ENCODE measurements at regions not wholly inside any gene's neighbourhood (a gene's known extent, or its start where the extent isn't known, plus 50 kb on each side); places are given as distances from the start of the nearest gene placed in this dataset.

GRCh38 chr1:91608876-91609275, 108.2 kb downstream of the CDC7 start:
- H3K36me3 Mint-ChIP-seq (ENCODE audit: low read depth, unreplicated experiment) = peaks cover 3% of the 10 kb centered on the region
- no peak for DNase-seq (ENCODE audit: low spot score)
- H3K4me3 Mint-ChIP-seq (ENCODE audit: unreplicated experiment) = no peak overlapping the region
- no peaks in the 10 kb centered on the region for H3K9me3 Mint-ChIP-seq (ENCODE audit: unreplicated experiment)
- H3K4me1 Mint-ChIP-seq (ENCODE audit: unreplicated experiment) = no peaks in the 10 kb centered on the region
- no peak overlapping the region for H3K27ac Mint-ChIP-seq (ENCODE audit: unreplicated experiment)
- H3K27me3 Mint-ChIP-seq (ENCODE audit: unreplicated experiment) = no peaks in the 10 kb centered on the region
- TF ChIP-seq CTCF (IDR thresholded peaks at IDR 0.05; ENCODE audit: unreplicated experiment) = no peak

GRCh38 chr1:91609551-91609950, 108.9 kb downstream of the CDC7 start:
- TF ChIP-seq CTCF (IDR thresholded peaks at IDR 0.05; ENCODE audit: unreplicated experiment) = no peak
- no peak for DNase-seq (ENCODE audit: low spot score)
- Mint-ChIP-seq H3K9me3 (ENCODE audit: unreplicated experiment) (no peaks in the 10 kb centered on the region), H3K27ac (ENCODE audit: unreplicated experiment) (no peak overlapping the region), H3K36me3 (ENCODE audit: low read depth, unreplicated experiment) (peaks cover 3% of the 10 kb centered on the region), H3K27me3 (ENCODE audit: unreplicated experiment) (no peaks in the 10 kb centered on the region), H3K4me3 (ENCODE audit: unreplicated experiment) (no peak overlapping the region), H3K4me1 (ENCODE audit: unreplicated experiment) (peaks cover 2% of the 10 kb centered on the region)

- Mint-ChIP-seq H3K9me3 (ENCODE audit: unreplicated experiment) (no peaks in the 10 kb centered on the region), H3K36me3 (ENCODE audit: low read depth, unreplicated experiment) (peaks cover 3% of the 10 kb centered on the region), H3K4me1 (ENCODE audit: unreplicated experiment) (peaks cover 2% of the 10 kb centered on the region), H3K4me3 (ENCODE audit: unreplicated experiment) (no peak overlapping the region), H3K27me3 (ENCODE audit: unreplicated experiment) (no peaks in the 10 kb centered on the region), H3K27ac (ENCODE audit: unreplicated experiment) (no peak overlapping the region)
- DNase-seq (ENCODE audit: low spot score) = no peak
- no peak for TF ChIP-seq CTCF (IDR thresholded peaks at IDR 0.05; ENCODE audit: unreplicated experiment)
These were observed 109.5 kb downstream of the CDC7 start for GRCh38 chr1:91610102-91610501.

GRCh38 chr1:91610789-91611188, 110.1 kb downstream of the CDC7 start:
- Mint-ChIP-seq H3K27ac (ENCODE audit: unreplicated experiment) (no peak overlapping the region), H3K27me3 (ENCODE audit: unreplicated experiment) (no peaks in the 10 kb centered on the region), H3K4me3 (ENCODE audit: unreplicated experiment) (no peak overlapping the region), H3K36me3 (ENCODE audit: low read depth, unreplicated experiment) (peaks cover 3% of the 10 kb centered on the region), H3K9me3 (ENCODE audit: unreplicated experiment) (no peaks in the 10 kb centered on the region), H3K4me1 (ENCODE audit: unreplicated experiment) (peaks cover 2% of the 10 kb centered on the region)
- DNase-seq (ENCODE audit: low spot score) = no peak
- TF ChIP-seq CTCF (IDR thresholded peaks at IDR 0.05; ENCODE audit: unreplicated experiment) = no peak

- H3K4me1 Mint-ChIP-seq (ENCODE audit: unreplicated experiment) = peaks cover 2% of the 10 kb centered on the region
- no peaks in the 10 kb centered on the region for H3K27me3 Mint-ChIP-seq (ENCODE audit: unreplicated experiment)
- peaks cover 3% of the 10 kb centered on the region for H3K36me3 Mint-ChIP-seq (ENCODE audit: low read depth, unreplicated experiment)
- DNase-seq (ENCODE audit: low spot score) = no peak
- H3K27ac Mint-ChIP-seq (ENCODE audit: unreplicated experiment) = no peak overlapping the region
- H3K4me3 Mint-ChIP-seq (ENCODE audit: unreplicated experiment) = no peak overlapping the region
- H3K9me3 Mint-ChIP-seq (ENCODE audit: unreplicated experiment) = no peaks in the 10 kb centered on the region
- TF ChIP-seq CTCF (IDR thresholded peaks at IDR 0.05; ENCODE audit: unreplicated experiment) = no peak
These were observed 110.8 kb downstream of the CDC7 start for GRCh38 chr1:91611483-91611917.

Measured in endothelial cell (in vitro differentiated cells).